T-helper 1 cell treated with Interleukin-12 subunit alpha and Interleukin-12 subunit beta and Interleukin-4 antibody, amounts not matched to agents 30 μg/mL and 1 μg/mL, for 36 hours (primary cell): ENCODE measurements at regions not wholly inside any gene's neighbourhood (a gene's known extent, or its start where the extent isn't known, plus 50 kb on each side); places are given as distances from the start of the nearest gene placed in this dataset.
"Not testable (repeated sequence)": the region's sequence is repeated elsewhere in the genome, so short reads cannot be mapped to it uniquely, and the experiment has no call there.

Experiments used
- H3K27ac Mint-ChIP-seq: one replicate; pipeline ENCODE4 v1.8.0; 2021; ENCODE audit warnings: mild to moderate bottlenecking, mixed read lengths
- H3K27me3 Mint-ChIP-seq: one replicate; pipeline ENCODE4 v1.8.0; 2021; ENCODE audit warnings: low read depth, mixed read lengths
- H3K36me3 Mint-ChIP-seq: one replicate; pipeline ENCODE4 v1.8.0; 2021; ENCODE audit warnings: low read depth, mixed read lengths
- H3K4me1 Mint-ChIP-seq: one replicate; pipeline ENCODE4 v1.8.0; 2021; ENCODE audit warnings: low read depth, mixed read lengths
- H3K4me3 Mint-ChIP-seq: one replicate; pipeline ENCODE4 v1.8.0; 2021; ENCODE audit warnings: mild to moderate bottlenecking, moderate library complexity, mixed read lengths
- H3K9me3 Mint-ChIP-seq: one replicate; pipeline ENCODE4 v1.8.0; 2021; ENCODE audit warnings: mixed read lengths

GRCh38 chr6:160881148-160881808, 110.3 kb upstream of the MAP3K4 start:
- Mint-ChIP-seq H3K27me3 (no peaks in the 10 kb centered on the region), H3K9me3 (no peaks in the 10 kb centered on the region), H3K27ac (no peak overlapping the region), H3K4me1 (no peaks in the 10 kb centered on the region), H3K36me3 (no peaks in the 10 kb centered on the region), H3K4me3 (no peak overlapping the region)

GRCh38 chr6:160882006-160882405, 109.6 kb upstream of the MAP3K4 start:
- H3K4me3 Mint-ChIP-seq, result no peak overlapping the region
- H3K9me3 Mint-ChIP-seq, result no peaks in the 10 kb centered on the region
- no peak overlapping the region for H3K27ac Mint-ChIP-seq
- H3K27me3 Mint-ChIP-seq, result no peaks in the 10 kb centered on the region
- no peaks in the 10 kb centered on the region for H3K36me3 Mint-ChIP-seq
- no peaks in the 10 kb centered on the region for H3K4me1 Mint-ChIP-seq

- H3K36me3 Mint-ChIP-seq, result no peaks in the 10 kb centered on the region
- H3K4me1 Mint-ChIP-seq, result no peaks in the 10 kb centered on the region
- no peak overlapping the region for H3K27ac Mint-ChIP-seq
- H3K27me3 Mint-ChIP-seq, result no peaks in the 10 kb centered on the region
- no peaks in the 10 kb centered on the region for H3K9me3 Mint-ChIP-seq
- no peak overlapping the region for H3K4me3 Mint-ChIP-seq
Measured at GRCh38 chr6:160882791-160883279, 108.7 kb upstream of the MAP3K4 start.

GRCh38 chr6:160883560-160883959, 108.0 kb upstream of the MAP3K4 start:
- H3K27me3 Mint-ChIP-seq, result no peaks in the 10 kb centered on the region

GRCh38 chr6:160883999-160884398, 107.6 kb upstream of the MAP3K4 start:
- no peaks in the 10 kb centered on the region for H3K27me3 Mint-ChIP-seq
- no peaks in the 10 kb centered on the region for H3K4me1 Mint-ChIP-seq
- H3K9me3 Mint-ChIP-seq, result no peaks in the 10 kb centered on the region
- H3K36me3 Mint-ChIP-seq, result no peaks in the 10 kb centered on the region
- no peak overlapping the region for H3K4me3 Mint-ChIP-seq
- H3K27ac Mint-ChIP-seq, result no peak overlapping the region

More at GRCh38 chr6:160883560-160883959, 108.0 kb upstream of the MAP3K4 start:
- no peaks in the 10 kb centered on the region for H3K9me3 Mint-ChIP-seq
- H3K27ac Mint-ChIP-seq, result no peak overlapping the region
- no peak overlapping the region for H3K4me3 Mint-ChIP-seq
- H3K4me1 Mint-ChIP-seq, result no peaks in the 10 kb centered on the region
- H3K36me3 Mint-ChIP-seq, result no peaks in the 10 kb centered on the region

GRCh38 chr6:160889148-160889547, 102.4 kb upstream of the MAP3K4 start:
- not testable (repeated sequence) for H3K27me3 Mint-ChIP-seq, H3K36me3 Mint-ChIP-seq, H3K9me3 Mint-ChIP-seq, H3K27ac Mint-ChIP-seq, H3K4me3 Mint-ChIP-seq, H3K4me1 Mint-ChIP-seq

- no peak overlapping the region for H3K4me3 Mint-ChIP-seq
- H3K36me3 Mint-ChIP-seq, result no peaks in the 10 kb centered on the region
- no peaks in the 10 kb centered on the region for H3K9me3 Mint-ChIP-seq
- no peak overlapping the region for H3K27ac Mint-ChIP-seq
- peaks cover 6% of the 10 kb centered on the region for H3K27me3 Mint-ChIP-seq
- H3K4me1 Mint-ChIP-seq, result no peaks in the 10 kb centered on the region
Measured at GRCh38 chr6:160891690-160892089, 99.9 kb upstream of the MAP3K4 start.

- Mint-ChIP-seq H3K4me1 (no peaks in the 10 kb centered on the region), H3K36me3 (no peaks in the 10 kb centered on the region), H3K27ac (no peak overlapping the region), H3K4me3 (no peak overlapping the region), H3K27me3 (peaks cover 6% of the 10 kb centered on the region), H3K9me3 (no peaks in the 10 kb centered on the region)
Measured at GRCh38 chr6:160895562-160895961, 96.0 kb upstream of the MAP3K4 start.

GRCh38 chr6:160899671-160900430, 91.7 kb upstream of the MAP3K4 start:
- Mint-ChIP-seq H3K36me3 (no peaks in the 10 kb centered on the region), H3K27me3 (peaks cover 11% of the 10 kb centered on the region)

GRCh38 chr6:160911949-160912348, 79.6 kb upstream of the MAP3K4 start:
- peaks cover 4% of the 10 kb centered on the region for H3K9me3 Mint-ChIP-seq

More at GRCh38 chr6:160899671-160900430, 91.7 kb upstream of the MAP3K4 start:
- Mint-ChIP-seq H3K27ac (no peak overlapping the region), H3K9me3 (no peaks in the 10 kb centered on the region), H3K4me3 (no peak overlapping the region), H3K4me1 (no peaks in the 10 kb centered on the region)

GRCh38 chr6:160912411-160912810, 79.2 kb upstream of the MAP3K4 start:
- Mint-ChIP-seq H3K4me1 (no peaks in the 10 kb centered on the region), H3K27me3 (no peaks in the 10 kb centered on the region), H3K4me3 (no peak overlapping the region), H3K9me3 (peaks cover 4% of the 10 kb centered on the region), H3K36me3 (no peaks in the 10 kb centered on the region), H3K27ac (no peak overlapping the region)

More at GRCh38 chr6:160911949-160912348, 79.6 kb upstream of the MAP3K4 start:
- no peaks in the 10 kb centered on the region for H3K4me1 Mint-ChIP-seq
- H3K27ac Mint-ChIP-seq, result no peak overlapping the region
- H3K4me3 Mint-ChIP-seq, result no peak overlapping the region
- H3K36me3 Mint-ChIP-seq, result no peaks in the 10 kb centered on the region
- no peaks in the 10 kb centered on the region for H3K27me3 Mint-ChIP-seq

GRCh38 chr6:160917572-160917971, 74.0 kb upstream of the MAP3K4 start:
- Mint-ChIP-seq H3K27me3 (no peaks in the 10 kb centered on the region), H3K36me3 (no peaks in the 10 kb centered on the region), H3K4me3 (no peak overlapping the region), H3K9me3 (peaks cover 4% of the 10 kb centered on the region), H3K27ac (no peak overlapping the region), H3K4me1 (no peaks in the 10 kb centered on the region)

- no peak overlapping the region for H3K27ac Mint-ChIP-seq
- H3K9me3 Mint-ChIP-seq, result no peaks in the 10 kb centered on the region
- H3K4me1 Mint-ChIP-seq, result no peaks in the 10 kb centered on the region
- no peaks in the 10 kb centered on the region for H3K36me3 Mint-ChIP-seq
- H3K4me3 Mint-ChIP-seq, result no peak overlapping the region
- H3K27me3 Mint-ChIP-seq, result no peaks in the 10 kb centered on the region
Measured at GRCh38 chr6:160919723-160920440, 71.7 kb upstream of the MAP3K4 start.

- H3K4me1 Mint-ChIP-seq, result no peaks in the 10 kb centered on the region
- no peak overlapping the region for H3K27ac Mint-ChIP-seq
- no peaks in the 10 kb centered on the region for H3K9me3 Mint-ChIP-seq
- no peaks in the 10 kb centered on the region for H3K36me3 Mint-ChIP-seq
- H3K4me3 Mint-ChIP-seq, result no peak overlapping the region
- no peaks in the 10 kb centered on the region for H3K27me3 Mint-ChIP-seq
Measured at GRCh38 chr6:160921095-160921494, 70.5 kb upstream of the MAP3K4 start.
